ENCODE measurements at regions not wholly inside any gene's neighbourhood (a gene's known extent, or its start where the extent isn't known, plus 50 kb on each side); places are given as distances from the start of the nearest gene placed in this dataset.

DNA sequence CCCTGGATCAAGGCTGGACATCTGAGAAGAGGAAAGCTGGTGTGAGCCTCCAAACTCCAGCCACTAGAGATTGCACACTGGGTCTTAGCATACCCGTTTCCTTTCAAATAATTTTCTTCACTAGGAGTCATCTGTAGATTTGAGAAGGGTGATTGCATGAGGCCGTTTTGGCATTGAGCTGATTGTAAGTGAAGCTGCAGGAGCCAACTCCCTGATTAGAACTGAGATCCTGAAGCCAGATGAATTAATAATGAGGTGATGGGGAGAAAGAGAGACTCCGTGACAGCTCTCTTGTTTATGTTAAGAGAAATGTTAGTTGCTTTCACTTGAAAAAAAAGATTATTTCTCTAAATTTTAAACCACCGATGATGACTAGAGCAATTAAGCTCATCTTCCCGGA is 268.4 kb upstream of the THSD7B start:
- Histone ChIP-seq H3K36me3 (ENCODE audit: control insufficient read depth in 2 of 2, extremely low read depth in 1 of 2, insufficient read depth in 2 of 2, low read length in 2 of 2) (no peaks in the 10 kb centered on the region), H3K4me2 (ENCODE audit: control insufficient read depth, extremely low read depth, insufficient read depth, low read depth, low read length) (no peak overlapping the region), H3K79me2 (ENCODE audit: control insufficient read depth, insufficient read depth, low read length) (no peaks in the 10 kb centered on the region), H3K9me3 (ENCODE audit: control insufficient read depth, low read depth, low read length) (no peaks in the 10 kb centered on the region), H3K27me3 (ENCODE audit: control insufficient read depth, extremely low read depth, insufficient read depth, low read length) (no peaks in the 10 kb centered on the region), H3K27ac (ENCODE audit: control insufficient read depth, insufficient read depth, low read length) (no peak overlapping the region), H4K20me1 (ENCODE audit: control insufficient read depth, extremely low read depth, insufficient read depth, low read length) (no peaks in the 10 kb centered on the region), H2AFZ (ENCODE audit: control insufficient read depth, low read length) (no peak overlapping the region), H3K4me3 (ENCODE audit: control insufficient read depth in 2 of 3, extremely low read depth in 1 of 3, insufficient read depth in 2 of 3, low read depth in 1 of 3, low read length in 3 of 3) (no peak overlapping the region), H3K4me1 (ENCODE audit: control insufficient read depth, extremely low read depth, insufficient read depth, low read length) (no peaks in the 10 kb centered on the region), H3K9ac (ENCODE audit: control insufficient read depth, extremely low read depth, insufficient read depth, low read length) (no peak overlapping the region), H3K9me1 (ENCODE audit: control insufficient read depth, extremely low read depth, insufficient read depth, low read length) (no peaks in the 10 kb centered on the region)
- DNase-seq (ENCODE audit: low read depth, low spot score) (no peak), FAIRE-seq (no peak)
- no peak for TF ChIP-seq EZH2 (IDR thresholded peaks at IDR 0.05; ENCODE audit: low read length)
- TF ChIP-seq CTCF (optimal IDR thresholded peaks at IDR 0.05 in 1 of 3, IDR thresholded peaks at IDR 0.05 in 1 of 3, conservative IDR thresholded peaks at IDR 0.05 in 1 of 3; ENCODE audit: extremely low read depth in 1 of 3, insufficient read depth in 2 of 3, low read length in 3 of 3), result no peak
- dilution Hi-C loops (cut with MboI; ENCODE audit: extremely low pct_ligation_motif_present, low sequenced_read_pairs), result no loop called here

GRCh38 chr2:136495636-136496035 is 269.7 kb upstream of the THSD7B start:
- TF ChIP-seq EZH2 (IDR thresholded peaks at IDR 0.05; ENCODE audit: low read length) (no peak), CTCF (optimal IDR thresholded peaks at IDR 0.05 in 1 of 3, IDR thresholded peaks at IDR 0.05 in 1 of 3, conservative IDR thresholded peaks at IDR 0.05 in 1 of 3; ENCODE audit: extremely low read depth in 1 of 3, insufficient read depth in 2 of 3, low read length in 3 of 3) (no peak)
- no peaks in the 10 kb centered on the region for H3K79me2 ChIP-seq (ENCODE audit: control insufficient read depth, insufficient read depth, low read length)
- FAIRE-seq, result no peak
- H3K9me1 ChIP-seq (ENCODE audit: control insufficient read depth, extremely low read depth, insufficient read depth, low read length), result no peaks in the 10 kb centered on the region
- no peak overlapping the region for H2AFZ ChIP-seq (ENCODE audit: control insufficient read depth, low read length)
- no peaks in the 10 kb centered on the region for H3K27me3 ChIP-seq (ENCODE audit: control insufficient read depth, extremely low read depth, insufficient read depth, low read length)
- no peak overlapping the region for H3K9ac ChIP-seq (ENCODE audit: control insufficient read depth, extremely low read depth, insufficient read depth, low read length)
- H3K4me2 ChIP-seq (ENCODE audit: control insufficient read depth, extremely low read depth, insufficient read depth, low read depth, low read length), result no peak overlapping the region
- no peaks in the 10 kb centered on the region for H3K36me3 ChIP-seq (ENCODE audit: control insufficient read depth in 2 of 2, extremely low read depth in 1 of 2, insufficient read depth in 2 of 2, low read length in 2 of 2)
- dilution Hi-C loops (cut with MboI; ENCODE audit: extremely low pct_ligation_motif_present, low sequenced_read_pairs), result no loop called here
- no peak for DNase-seq (ENCODE audit: low read depth, low spot score)
- H3K4me3 ChIP-seq (ENCODE audit: control insufficient read depth in 2 of 3, extremely low read depth in 1 of 3, insufficient read depth in 2 of 3, low read depth in 1 of 3, low read length in 3 of 3), result no peak overlapping the region
- no peaks in the 10 kb centered on the region for H3K4me1 ChIP-seq (ENCODE audit: control insufficient read depth, extremely low read depth, insufficient read depth, low read length)
- H3K27ac ChIP-seq (ENCODE audit: control insufficient read depth, insufficient read depth, low read length), result no peak overlapping the region
- no peaks in the 10 kb centered on the region for H3K9me3 ChIP-seq (ENCODE audit: control insufficient read depth, low read depth, low read length)
- H4K20me1 ChIP-seq (ENCODE audit: control insufficient read depth, extremely low read depth, insufficient read depth, low read length), result no peaks in the 10 kb centered on the region

Data from keratinocyte (primary cell).